ENCODE measurements at regions not wholly inside any gene's neighbourhood (a gene's known extent, or its start where the extent isn't known, plus 50 kb on each side); places are given as distances from the start of the nearest gene placed in this dataset.

DNA sequence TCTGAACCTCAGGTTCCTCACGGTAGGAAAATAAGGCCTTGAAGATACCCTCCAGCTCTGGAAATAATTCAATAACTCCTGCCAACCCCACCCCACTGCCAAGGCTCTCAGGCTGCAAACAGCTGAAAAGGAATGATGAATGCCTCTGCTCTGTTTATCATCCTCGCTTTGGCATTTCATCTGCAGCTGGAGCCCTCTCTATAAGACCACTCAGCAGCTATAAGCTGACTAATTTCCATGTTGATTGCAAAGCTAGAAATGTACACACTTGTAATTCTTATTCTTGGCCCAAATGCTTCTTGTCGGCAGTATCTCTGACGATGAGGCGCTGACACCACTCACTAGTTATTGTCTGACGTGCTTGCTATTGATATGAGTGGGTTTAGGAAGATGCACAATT, 408.4 kb upstream of the NMUR2 start:
- no peak overlapping the region for H2AFZ ChIP-seq (ENCODE audit: insufficient read depth, low read depth, low read length, poor library complexity, severe bottlenecking)
- ATAC-seq (ENCODE audit: low read depth) (no peak), DNase-seq (no peak)
- H3K27ac Mint-ChIP-seq = no peak overlapping the region
- TF ChIP-seq EZH2 (IDR thresholded peaks at IDR 0.05; ENCODE audit: borderline replicate concordance, insufficient read depth, low read depth, low read length, poor library complexity, severe bottlenecking) = no peak
- TF ChIP-seq, protein P1, sequence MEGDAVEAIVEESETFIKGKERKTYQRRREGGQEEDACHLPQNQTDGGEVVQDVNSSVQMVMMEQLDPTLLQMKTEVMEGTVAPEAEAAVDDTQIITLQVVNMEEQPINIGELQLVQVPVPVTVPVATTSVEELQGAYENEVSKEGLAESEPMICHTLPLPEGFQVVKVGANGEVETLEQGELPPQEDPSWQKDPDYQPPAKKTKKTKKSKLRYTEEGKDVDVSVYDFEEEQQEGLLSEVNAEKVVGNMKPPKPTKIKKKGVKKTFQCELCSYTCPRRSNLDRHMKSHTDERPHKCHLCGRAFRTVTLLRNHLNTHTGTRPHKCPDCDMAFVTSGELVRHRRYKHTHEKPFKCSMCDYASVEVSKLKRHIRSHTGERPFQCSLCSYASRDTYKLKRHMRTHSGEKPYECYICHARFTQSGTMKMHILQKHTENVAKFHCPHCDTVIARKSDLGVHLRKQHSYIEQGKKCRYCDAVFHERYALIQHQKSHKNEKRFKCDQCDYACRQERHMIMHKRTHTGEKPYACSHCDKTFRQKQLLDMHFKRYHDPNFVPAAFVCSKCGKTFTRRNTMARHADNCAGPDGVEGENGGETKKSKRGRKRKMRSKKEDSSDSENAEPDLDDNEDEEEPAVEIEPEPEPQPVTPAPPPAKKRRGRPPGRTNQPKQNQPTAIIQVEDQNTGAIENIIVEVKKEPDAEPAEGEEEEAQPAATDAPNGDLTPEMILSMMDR (IDR thresholded peaks at IDR 0.05) = no peak
- intact Hi-C loops (cut with micrococcal nuclease) = no loop called here
- no peaks in the 10 kb centered on the region for H4K20me1 ChIP-seq (ENCODE audit: control insufficient read depth, insufficient read depth, low read length, poor library complexity, severe bottlenecking)
- H3K4me1 ChIP-seq (ENCODE audit: control insufficient read depth in 2 of 2, insufficient read depth in 2 of 2, low read length in 2 of 2) = no peaks in the 10 kb centered on the region
- POLR2A ChIA-PET = no interaction called here
- no peaks in the 10 kb centered on the region for H3K9me3 ChIP-seq (ENCODE audit: control extremely low read depth in 1 of 3, control insufficient read depth in 2 of 3, insufficient read depth in 1 of 3, low read length in 2 of 3)
- no peak overlapping the region for H3K4me3 ChIP-seq (ENCODE audit: control extremely low read depth in 1 of 5, extremely low read depth in 1 of 5, insufficient read depth in 1 of 5, low read depth in 2 of 5, low read length in 4 of 5)
- no peaks in the 10 kb centered on the region for H3K9me3 Mint-ChIP-seq (ENCODE audit: insufficient read depth)
- no peak overlapping the region for H3K9ac ChIP-seq (ENCODE audit: low read length)
- no peaks in the 10 kb centered on the region for H3K79me2 ChIP-seq (ENCODE audit: control insufficient read depth, insufficient read depth, low read length)
- H3K27ac ChIP-seq (ENCODE audit: low read length in 2 of 2) = no peak overlapping the region
- H3K4me1 Mint-ChIP-seq = no peaks in the 10 kb centered on the region
- no peak overlapping the region for H3K4me3 Mint-ChIP-seq
- no peaks in the 10 kb centered on the region for H3K36me3 ChIP-seq (replicated peaks in 1 of 2; ENCODE audit: control extremely low read depth in 1 of 2, control insufficient read depth in 1 of 2, extremely low read depth in 1 of 2, insufficient read depth in 2 of 2, low read length in 1 of 2)
- no peaks in the 10 kb centered on the region for H3K27me3 ChIP-seq (replicated peaks in 1 of 4; ENCODE audit: control extremely low read depth in 1 of 4, control insufficient read depth in 3 of 4, insufficient read depth in 4 of 4, low read length in 3 of 4)
- WGBS (ENCODE audit: insufficient coverage) = 91% methylated on average over 3 of the region's 6 CpGs
- H3K27me3 Mint-ChIP-seq = no peaks in the 10 kb centered on the region
- H3K4me2 ChIP-seq (replicated peaks; ENCODE audit: low read depth, low read length, poor library complexity, severe bottlenecking) = no peak overlapping the region
- CTCF ChIA-PET = no interaction called here

DNA sequence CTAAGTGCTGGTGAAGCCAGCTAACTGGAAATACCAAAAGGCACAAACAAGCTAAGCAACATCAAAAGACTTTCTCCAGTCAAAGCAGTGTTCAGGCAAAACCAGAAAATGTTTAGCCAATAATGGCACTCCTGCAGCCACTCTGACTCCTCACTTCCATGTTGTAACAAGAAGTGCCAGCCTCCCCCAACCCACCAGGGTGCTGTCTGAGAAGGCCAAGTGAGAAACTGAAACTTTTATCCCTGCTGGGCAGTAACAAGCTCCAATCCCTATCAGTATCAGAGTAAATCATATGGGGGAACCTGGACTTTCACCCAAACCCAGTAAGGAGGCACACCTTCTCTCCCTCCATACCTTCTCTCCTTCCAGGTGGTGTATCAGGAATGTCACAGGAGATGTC, 414.8 kb upstream of the NMUR2 start:
- H3K4me3 Mint-ChIP-seq = no peak overlapping the region
- intact Hi-C loops (cut with micrococcal nuclease) = no loop called here
- H3K4me1 Mint-ChIP-seq = no peaks in the 10 kb centered on the region
- Histone ChIP-seq H3K27ac (ENCODE audit: low read length in 2 of 2) (no peak overlapping the region), H3K4me3 (ENCODE audit: control extremely low read depth in 1 of 5, extremely low read depth in 1 of 5, insufficient read depth in 1 of 5, low read depth in 2 of 5, low read length in 4 of 5) (no peak overlapping the region), H3K9me3 (ENCODE audit: control extremely low read depth in 1 of 3, control insufficient read depth in 2 of 3, insufficient read depth in 1 of 3, low read length in 2 of 3) (no peaks in the 10 kb centered on the region), H3K79me2 (ENCODE audit: control insufficient read depth, insufficient read depth, low read length) (no peaks in the 10 kb centered on the region), H3K9ac (ENCODE audit: low read length) (no peak overlapping the region), H3K4me2 (replicated peaks; ENCODE audit: low read depth, low read length, poor library complexity, severe bottlenecking) (no peak overlapping the region), H3K36me3 (replicated peaks in 1 of 2; ENCODE audit: control extremely low read depth in 1 of 2, control insufficient read depth in 1 of 2, extremely low read depth in 1 of 2, insufficient read depth in 2 of 2, low read length in 1 of 2) (no peaks in the 10 kb centered on the region), H2AFZ (ENCODE audit: insufficient read depth, low read depth, low read length, poor library complexity, severe bottlenecking) (no peak overlapping the region), H4K20me1 (ENCODE audit: control insufficient read depth, insufficient read depth, low read length, poor library complexity, severe bottlenecking) (no peaks in the 10 kb centered on the region), H3K4me1 (ENCODE audit: control insufficient read depth in 2 of 2, insufficient read depth in 2 of 2, low read length in 2 of 2) (no peaks in the 10 kb centered on the region), H3K27me3 (replicated peaks in 1 of 4; ENCODE audit: control extremely low read depth in 1 of 4, control insufficient read depth in 3 of 4, insufficient read depth in 4 of 4, low read length in 3 of 4) (no peaks in the 10 kb centered on the region)
- H3K27me3 Mint-ChIP-seq = no peaks in the 10 kb centered on the region
- H3K27ac Mint-ChIP-seq = no peak overlapping the region
- DNase-seq (no peak), ATAC-seq (ENCODE audit: low read depth) (no peak)
- POLR2A ChIA-PET = no interaction called here
- peaks cover 2% of the 10 kb centered on the region for H3K9me3 Mint-ChIP-seq (ENCODE audit: insufficient read depth)
- TF ChIP-seq, protein P1 (IDR thresholded peaks at IDR 0.05) = no peak
- no peak for TF ChIP-seq EZH2 (IDR thresholded peaks at IDR 0.05; ENCODE audit: borderline replicate concordance, insufficient read depth, low read depth, low read length, poor library complexity, severe bottlenecking)
- CTCF ChIA-PET = no interaction called here
